NCI-H82 (cell line): ENCODE measurements at regions not wholly inside any gene's neighbourhood (a gene's known extent, or its start where the extent isn't known, plus 50 kb on each side); places are given as distances from the start of the nearest gene placed in this dataset.
"Not testable (repeated sequence)": the region's sequence is repeated elsewhere in the genome, so short reads cannot be mapped to it uniquely, and the experiment has no call there.

Experiments used
- DNase-seq: peaks from one replicate; lab custom pipeline; 2025; lab: John Stamatoyannopoulos, UW

GRCh38 chr4:130073145-130073790, 977.3 kb downstream of the C4orf33 start:
- DNase-seq: peak; percentile 26

DNA sequence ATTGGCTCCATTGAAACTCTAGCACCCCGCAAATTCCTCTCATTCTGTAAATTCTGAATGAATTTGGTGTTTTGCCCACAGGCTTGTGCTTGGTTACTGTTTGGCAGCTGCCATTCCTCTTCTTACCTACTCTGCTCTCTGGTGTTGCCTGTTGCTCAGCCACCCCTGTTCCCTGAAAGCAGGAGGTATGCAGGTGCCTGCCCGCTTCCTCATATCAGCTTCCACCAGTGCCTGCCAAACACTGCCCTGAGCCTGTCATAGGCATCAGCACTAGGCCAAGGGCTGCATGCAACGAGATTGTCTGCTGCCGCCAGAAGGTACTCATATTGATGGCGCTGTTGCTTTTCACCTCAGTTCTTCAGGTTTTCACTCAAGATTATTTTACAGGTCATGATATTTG, 978.1 kb downstream of the C4orf33 start:
- no peak for DNase-seq

- no peak for DNase-seq
These were observed 981.3 kb downstream of the C4orf33 start for GRCh38 chr4:130077275-130077674.

DNA sequence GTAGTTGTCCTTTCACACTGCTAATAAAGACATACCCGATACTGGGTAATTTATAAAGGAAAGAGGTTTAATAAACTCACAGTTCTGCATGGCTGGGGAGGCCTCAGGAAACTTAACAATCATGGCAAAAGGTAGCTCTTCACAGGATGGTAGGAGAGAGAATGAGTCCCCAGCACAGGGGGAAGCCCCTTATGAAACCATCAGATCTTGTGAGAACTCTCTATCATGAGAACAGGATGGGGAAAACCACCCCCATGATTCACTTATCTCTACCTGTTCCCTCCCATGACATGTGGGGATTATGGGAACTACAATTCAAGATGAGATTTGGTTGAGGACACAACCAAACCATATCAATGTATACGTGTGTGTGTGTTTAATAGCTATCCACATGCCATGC, 983.1 kb downstream of the C4orf33 start:
- not testable (repeated sequence) for DNase-seq

GRCh38 chr4:130080872-130081451, 985.0 kb downstream of the C4orf33 start:
- DNase-seq: no peak

- DNase-seq: no peak
These were observed 994.5 kb downstream of the C4orf33 start for GRCh38 chr4:130090427-130090826.

DNA sequence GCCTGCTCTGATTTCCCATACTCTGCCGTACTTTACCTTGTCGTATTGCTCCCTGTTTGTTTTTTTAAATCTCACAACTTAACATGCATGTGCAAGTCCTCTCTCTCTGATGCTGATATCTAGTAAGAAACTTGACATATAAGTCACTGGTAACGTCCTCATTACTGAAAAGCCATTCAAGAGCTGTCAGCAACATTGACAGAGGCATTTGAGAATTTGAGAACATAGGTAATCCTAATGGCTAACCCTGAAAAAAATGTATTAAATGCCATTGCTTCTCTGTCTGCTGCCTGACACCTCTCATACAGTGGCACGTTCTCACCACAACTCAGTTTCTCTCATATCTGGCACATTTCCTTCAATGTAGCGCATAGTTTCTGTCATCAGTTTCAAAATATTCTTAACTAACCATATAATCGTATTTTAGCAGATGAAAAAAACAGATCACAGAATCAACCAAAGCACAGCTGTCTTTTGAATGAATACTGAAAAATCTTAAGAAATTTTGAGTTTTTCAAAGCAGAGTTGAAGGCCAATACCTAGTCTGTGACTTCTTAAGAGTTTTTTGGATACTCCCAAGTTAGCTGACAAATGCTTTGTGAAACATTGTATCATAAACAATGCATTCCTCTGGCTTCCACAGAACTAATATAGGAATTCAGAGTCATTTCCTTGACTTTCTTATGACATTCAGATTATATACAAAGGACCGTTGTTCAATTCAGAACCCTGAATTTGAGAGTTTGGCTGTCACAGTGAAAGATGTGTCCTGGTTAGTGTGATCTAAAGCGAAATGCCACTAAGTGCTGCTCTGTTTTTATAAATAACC, 996.4 kb downstream of the C4orf33 start:
- DNase-seq: no peak

GRCh38 chr4:130099105-130099504, 1003.2 kb downstream of the C4orf33 start:
- no peak for DNase-seq

GRCh38 chr4:130110189-130110588, 1014.2 kb downstream of the C4orf33 start:
- DNase-seq: no peak

DNA sequence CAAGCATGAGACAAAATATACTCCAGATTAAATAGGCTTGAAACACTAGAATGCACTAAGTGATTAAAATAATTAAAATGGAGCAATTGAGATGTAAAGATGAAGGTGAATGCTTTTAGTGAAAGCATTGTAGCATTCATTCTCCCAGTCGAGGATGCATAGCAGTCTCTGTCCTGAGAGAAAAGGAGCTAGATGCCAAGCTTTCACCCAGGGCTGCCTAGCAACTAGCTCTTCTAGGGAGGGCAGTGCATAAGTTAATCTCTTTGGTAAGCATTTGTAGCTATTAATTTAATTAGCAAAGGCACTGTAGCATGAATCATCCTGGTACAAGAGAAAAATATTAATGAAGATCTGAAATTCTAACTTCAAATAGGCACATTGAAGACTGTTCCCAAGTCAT, 1014.8 kb downstream of the C4orf33 start:
- peak; percentile 13 for DNase-seq

GRCh38 chr4:130124066-130124465, 1028.1 kb downstream of the C4orf33 start:
- peak; percentile 60 for DNase-seq

GRCh38 chr4:130125467-130125866, 1029.5 kb downstream of the C4orf33 start:
- no peak for DNase-seq

DNA sequence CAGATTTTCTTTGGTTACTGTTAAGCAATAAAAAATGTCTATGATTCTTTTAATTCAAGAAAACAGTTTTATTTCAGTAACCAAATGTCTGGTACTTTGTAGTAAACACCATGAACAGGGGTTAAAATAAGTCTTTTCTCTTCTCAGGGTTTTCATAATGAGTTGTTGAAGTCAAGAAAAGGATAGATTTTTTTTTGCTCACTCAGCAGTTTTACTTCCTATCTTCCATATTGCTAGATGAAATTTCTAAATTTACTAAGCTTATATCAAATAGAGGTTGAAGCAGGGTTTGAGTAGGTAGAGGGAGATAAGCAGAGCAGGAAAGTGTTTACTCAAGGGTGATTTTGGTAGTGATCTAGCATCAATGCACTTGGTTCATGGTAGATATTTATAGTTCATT, 1031.3 kb downstream of the C4orf33 start:
- DNase-seq: no peak

- no peak for DNase-seq
These were observed 1035.6 kb downstream of the C4orf33 start for GRCh38 chr4:130131536-130131935.

- DNase-seq: no peak
These were observed 1045.7 kb downstream of the C4orf33 start for GRCh38 chr4:130141651-130142050.

- no peak for DNase-seq
These were observed 1047.7 kb downstream of the C4orf33 start for GRCh38 chr4:130143656-130144055.

DNA sequence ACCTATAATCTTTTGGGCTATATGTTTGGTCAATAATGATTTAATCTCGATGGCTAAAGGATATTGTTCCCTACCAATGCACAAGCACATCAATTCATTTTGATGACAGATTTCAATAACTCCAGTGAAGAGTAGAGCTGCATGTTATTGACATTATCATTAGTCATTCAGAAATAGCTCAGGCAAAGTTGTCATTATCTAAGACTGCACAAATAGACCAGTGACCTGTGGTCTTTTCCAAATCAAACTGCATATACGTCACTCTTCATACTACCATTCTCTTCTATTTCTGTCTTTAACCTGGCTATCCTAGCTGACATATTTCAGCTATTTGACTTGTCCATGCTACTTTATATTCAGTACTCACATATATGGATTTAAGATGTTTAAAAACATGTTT, 1050.8 kb downstream of the C4orf33 start:
- DNase-seq: no peak

GRCh38 chr4:130147641-130148040, 1051.7 kb downstream of the C4orf33 start:
- DNase-seq: no peak

GRCh38 chr4:130154901-130155300, 1058.9 kb downstream of the C4orf33 start:
- DNase-seq: peak; percentile 0

DNA sequence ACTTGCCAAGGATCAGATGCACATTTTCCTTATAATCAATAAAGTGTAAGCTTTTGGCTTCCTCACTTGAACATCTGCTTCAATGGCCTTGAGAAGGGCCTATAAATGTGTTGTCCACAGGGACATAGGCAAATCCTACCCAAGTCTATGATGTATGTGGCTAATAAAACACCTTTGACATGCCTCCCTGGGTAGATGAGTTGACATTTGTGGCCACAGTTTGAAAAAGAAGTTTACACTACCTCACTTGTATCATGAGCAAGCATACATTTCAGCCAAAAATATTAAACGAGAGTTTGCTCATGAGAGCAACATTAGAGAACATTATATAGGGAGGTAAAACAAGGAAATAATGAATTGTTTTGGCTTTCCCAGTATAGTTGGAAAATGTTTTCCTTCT, 1067.7 kb downstream of the C4orf33 start:
- no peak for DNase-seq

DNA sequence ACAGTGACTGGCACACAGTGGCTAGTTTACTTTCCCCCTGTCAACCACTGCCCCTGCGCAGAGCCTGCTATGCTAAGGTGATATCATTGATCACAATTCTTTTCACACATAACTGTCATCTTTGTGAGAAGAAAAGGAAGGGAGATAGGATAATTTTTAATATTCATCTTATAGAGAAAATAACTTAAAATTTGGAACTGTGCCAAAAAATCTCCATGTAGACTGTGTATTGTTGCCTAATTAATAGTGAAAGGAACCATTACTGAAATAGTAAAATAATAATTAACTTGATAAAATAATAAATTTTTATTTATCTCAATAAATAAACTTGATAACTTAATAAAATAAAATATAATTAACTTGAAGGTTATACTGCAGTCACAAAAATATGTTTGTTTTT, 1069.4 kb downstream of the C4orf33 start:
- DNase-seq: no peak

GRCh38 chr4:130172156-130172555, 1076.2 kb downstream of the C4orf33 start:
- DNase-seq: no peak

DNA sequence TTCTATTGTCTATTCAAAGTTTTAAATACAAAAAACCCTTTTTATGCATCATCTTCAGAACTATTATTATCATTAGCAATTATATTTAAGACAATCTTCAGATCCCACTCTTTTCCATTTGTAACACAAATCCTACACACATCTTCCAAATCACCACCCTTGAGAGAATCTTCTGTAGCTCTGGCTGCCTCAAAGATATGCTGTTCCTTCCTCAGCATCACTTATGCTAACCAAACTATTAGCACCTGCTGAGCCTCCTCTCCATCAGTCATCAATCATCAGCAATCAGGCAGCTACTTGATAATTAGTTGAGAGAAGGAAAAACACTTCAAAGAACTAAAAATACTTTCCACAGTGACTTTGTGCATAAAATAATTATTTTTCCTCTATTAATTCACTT, 1082.2 kb downstream of the C4orf33 start:
- no peak for DNase-seq
